ENCODE measurements at regions not wholly inside any gene's neighbourhood (a gene's known extent, or its start where the extent isn't known, plus 50 kb on each side); places are given as distances from the start of the nearest gene placed in this dataset.

- peaks cover 77% of the 10 kb centered on the region for H3K9me3 Mint-ChIP-seq
- H3K4me1 Mint-ChIP-seq (ENCODE audit: low read depth): no peaks in the 10 kb centered on the region
- no peak for DNase-seq
- H3K27ac Mint-ChIP-seq: no peak overlapping the region
- H3K36me3 Mint-ChIP-seq (ENCODE audit: low read depth): no peaks in the 10 kb centered on the region; the same call in 1 of the 2 replicates
- no peaks in the 10 kb centered on the region; the same call in 1 of the 2 replicates for H3K27me3 Mint-ChIP-seq (ENCODE audit: insufficient read depth)
- H3K4me3 Mint-ChIP-seq: no peak overlapping the region
- TF ChIP-seq, protein P1, sequence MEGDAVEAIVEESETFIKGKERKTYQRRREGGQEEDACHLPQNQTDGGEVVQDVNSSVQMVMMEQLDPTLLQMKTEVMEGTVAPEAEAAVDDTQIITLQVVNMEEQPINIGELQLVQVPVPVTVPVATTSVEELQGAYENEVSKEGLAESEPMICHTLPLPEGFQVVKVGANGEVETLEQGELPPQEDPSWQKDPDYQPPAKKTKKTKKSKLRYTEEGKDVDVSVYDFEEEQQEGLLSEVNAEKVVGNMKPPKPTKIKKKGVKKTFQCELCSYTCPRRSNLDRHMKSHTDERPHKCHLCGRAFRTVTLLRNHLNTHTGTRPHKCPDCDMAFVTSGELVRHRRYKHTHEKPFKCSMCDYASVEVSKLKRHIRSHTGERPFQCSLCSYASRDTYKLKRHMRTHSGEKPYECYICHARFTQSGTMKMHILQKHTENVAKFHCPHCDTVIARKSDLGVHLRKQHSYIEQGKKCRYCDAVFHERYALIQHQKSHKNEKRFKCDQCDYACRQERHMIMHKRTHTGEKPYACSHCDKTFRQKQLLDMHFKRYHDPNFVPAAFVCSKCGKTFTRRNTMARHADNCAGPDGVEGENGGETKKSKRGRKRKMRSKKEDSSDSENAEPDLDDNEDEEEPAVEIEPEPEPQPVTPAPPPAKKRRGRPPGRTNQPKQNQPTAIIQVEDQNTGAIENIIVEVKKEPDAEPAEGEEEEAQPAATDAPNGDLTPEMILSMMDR (IDR thresholded peaks at IDR 0.05): no peak
Observed at GRCh38 chr22:49088801-49089791, 738.6 kb downstream of the BRD1 start.

DNA sequence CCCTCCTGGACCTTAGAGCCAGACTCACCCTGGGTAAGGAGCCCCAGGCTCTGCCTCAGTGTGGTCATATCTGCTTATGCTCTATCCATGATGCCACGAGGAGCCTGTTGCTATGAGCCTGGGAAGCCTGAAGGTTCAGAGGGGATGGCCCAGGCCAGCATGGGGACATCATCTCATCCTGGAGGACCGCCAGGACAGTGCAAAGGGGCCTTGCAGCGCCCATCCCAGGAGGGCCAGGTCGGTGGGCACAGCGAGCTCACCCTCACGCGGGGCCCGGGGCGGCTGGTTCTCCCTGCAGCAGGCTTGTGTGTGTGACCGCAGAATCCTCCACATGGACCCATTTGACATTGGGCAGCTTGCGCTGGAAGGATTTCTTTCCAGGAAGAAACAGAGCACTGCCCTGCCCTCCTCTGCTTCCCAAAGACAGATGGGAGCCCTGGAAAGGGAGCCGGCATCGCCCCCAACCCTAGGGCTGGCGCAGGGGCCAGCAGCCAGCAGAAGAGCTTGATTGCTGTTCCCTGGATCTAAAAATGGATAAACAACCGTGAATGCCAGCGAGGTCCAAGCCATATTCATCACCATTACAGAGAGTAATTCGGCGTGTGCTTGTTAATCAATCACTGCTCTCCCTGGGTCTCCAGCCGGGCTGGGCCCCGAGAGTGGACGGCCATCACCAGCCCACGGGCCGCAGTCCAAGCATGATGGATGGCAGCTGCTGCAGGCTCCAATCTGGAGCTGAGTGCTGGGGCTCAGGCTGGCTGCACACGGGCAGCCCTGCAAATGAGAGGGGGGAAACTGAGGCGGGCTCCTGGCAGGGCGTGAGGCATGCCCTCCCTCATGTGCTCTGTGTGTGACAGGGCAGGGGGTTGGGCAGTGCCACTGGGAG lies 739.7 kb downstream of the BRD1 start:
- Mint-ChIP-seq H3K4me1 (ENCODE audit: low read depth) (no peaks in the 10 kb centered on the region), H3K27ac (no peak overlapping the region), H3K4me3 (no peak overlapping the region), H3K27me3 (ENCODE audit: insufficient read depth) (no peaks in the 10 kb centered on the region; the same call in 1 of the 2 replicates), H3K9me3 (peaks cover 82% of the 10 kb centered on the region), H3K36me3 (ENCODE audit: low read depth) (peaks cover 6% of the 10 kb centered on the region; the same call in 1 of the 2 replicates)
- no peak for DNase-seq
- TF ChIP-seq, protein P1 (IDR thresholded peaks at IDR 0.05): no peak

- Mint-ChIP-seq H3K27ac (no peak overlapping the region), H3K4me1 (ENCODE audit: low read depth) (no peaks in the 10 kb centered on the region), H3K4me3 (no peak overlapping the region), H3K36me3 (ENCODE audit: low read depth) (peaks cover 10% of the 10 kb centered on the region), H3K27me3 (ENCODE audit: insufficient read depth) (no peaks in the 10 kb centered on the region; the same call in 1 of the 2 replicates), H3K9me3 (peaks cover 80% of the 10 kb centered on the region)
- TF ChIP-seq, protein P1 (IDR thresholded peaks at IDR 0.05): no peak
- no peak for DNase-seq
Observed at GRCh38 chr22:49087198-49087597, 740.5 kb downstream of the BRD1 start.

DNA sequence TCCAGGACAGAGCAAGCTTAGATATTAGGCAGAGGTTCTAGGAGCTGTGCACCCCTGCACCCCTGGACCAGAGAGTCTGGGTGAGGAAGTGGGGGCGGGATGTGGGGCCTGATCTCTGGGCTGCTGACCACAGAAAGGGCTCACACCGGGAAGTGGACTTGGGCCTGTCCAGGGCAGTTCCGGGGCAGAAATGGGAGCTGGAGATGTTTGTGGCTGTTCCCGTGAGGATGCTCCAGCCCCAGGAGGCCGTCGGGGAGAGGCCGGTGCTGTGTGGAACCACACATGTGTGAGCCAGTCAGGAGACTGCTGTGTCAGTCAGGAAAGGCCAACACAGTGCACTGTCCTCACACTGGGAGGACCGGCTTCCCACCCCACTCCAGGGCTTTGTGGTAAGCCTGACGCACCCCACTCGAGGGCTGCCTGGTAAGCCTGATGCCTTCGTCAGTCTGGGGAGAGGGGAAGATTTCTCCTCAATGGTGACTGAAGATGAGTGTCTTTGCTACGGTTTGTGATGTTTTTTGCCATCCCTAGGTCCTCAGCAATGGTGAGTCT lies 741.0 kb downstream of the BRD1 start:
- peaks cover 84% of the 10 kb centered on the region for H3K9me3 Mint-ChIP-seq
- TF ChIP-seq, protein P1 (IDR thresholded peaks at IDR 0.05): no peak
- no peak for DNase-seq
- H3K4me1 Mint-ChIP-seq (ENCODE audit: low read depth): no peaks in the 10 kb centered on the region
- H3K36me3 Mint-ChIP-seq (ENCODE audit: low read depth): peaks cover 10% of the 10 kb centered on the region
- no peaks in the 10 kb centered on the region; the same call in 1 of the 2 replicates for H3K27me3 Mint-ChIP-seq (ENCODE audit: insufficient read depth)
- H3K4me3 Mint-ChIP-seq: no peak overlapping the region
- no peak overlapping the region for H3K27ac Mint-ChIP-seq

- no peak overlapping the region for H3K27ac Mint-ChIP-seq
- TF ChIP-seq, protein P1 (IDR thresholded peaks at IDR 0.05): no peak
- peaks cover 84% of the 10 kb centered on the region for H3K9me3 Mint-ChIP-seq
- no peaks in the 10 kb centered on the region for H3K4me1 Mint-ChIP-seq (ENCODE audit: low read depth)
- H3K4me3 Mint-ChIP-seq: no peak overlapping the region
- no peaks in the 10 kb centered on the region; the same call in 1 of the 2 replicates for H3K27me3 Mint-ChIP-seq (ENCODE audit: insufficient read depth)
- no peak for DNase-seq
- H3K36me3 Mint-ChIP-seq (ENCODE audit: low read depth): peaks cover 10% of the 10 kb centered on the region
Observed at GRCh38 chr22:49086181-49086580, 741.5 kb downstream of the BRD1 start.
